AG09309 (cell line): ENCODE measurements at regions not wholly inside any gene's neighbourhood (a gene's known extent, or its start where the extent isn't known, plus 50 kb on each side); places are given as distances from the start of the nearest gene placed in this dataset.
"Not testable (repeated sequence)": the region's sequence is repeated elsewhere in the genome, so short reads cannot be mapped to it uniquely, and the experiment has no call there.

Experiments
- DNase-seq: peaks from one replicate; pipeline ENCODE4 v3.0.0-alpha.2; 2010; ENCODE audit warnings: low read depth
- H3K4me3 ChIP-seq: 2 replicates; pipeline ENCODE4 v1.5.1; 2011; ENCODE audit warnings: mild to moderate bottlenecking, low read depth, low read length, moderate library complexity; ENCODE audit not compliant: control insufficient read depth
- CTCF ChIP-seq: IDR thresholded peaks from 2 replicates; pipeline ENCODE4 v1.5.1; 2011; ENCODE audit warnings: mild to moderate bottlenecking, low read depth, low read length, inconsistent platforms; ENCODE audit not compliant: insufficient read depth, control insufficient read depth; ENCODE audit errors: missing control alignments

- H3K4me3 ChIP-seq, DNase-seq: not testable (repeated sequence)
These were observed 185.9 kb upstream of the ZNF644 start for GRCh38 chr1:91207691-91208090.

GRCh38 chr1:91204150-91204549, 182.3 kb upstream of the ZNF644 start:
- H3K4me3 ChIP-seq, DNase-seq: not testable (repeated sequence)

- H3K4me3 ChIP-seq: no peak overlapping the region
- TF ChIP-seq CTCF: no peak
- DNase-seq: no peak
These were observed 179.9 kb upstream of the ZNF644 start for GRCh38 chr1:91201694-91202093.

GRCh38 chr1:91201176-91201575, 179.3 kb upstream of the ZNF644 start:
- TF ChIP-seq CTCF: no peak
- no peak overlapping the region for H3K4me3 ChIP-seq
- DNase-seq: no peak

- no peak for TF ChIP-seq CTCF
- no peak for DNase-seq
- no peak overlapping the region for H3K4me3 ChIP-seq
These were observed 178.8 kb upstream of the ZNF644 start for GRCh38 chr1:91200675-91201074.

GRCh38 chr1:91199988-91200387, 178.2 kb upstream of the ZNF644 start:
- no peak for TF ChIP-seq CTCF
- no peak for DNase-seq
- no peak overlapping the region for H3K4me3 ChIP-seq

GRCh38 chr1:91190996-91191395, 169.2 kb upstream of the ZNF644 start:
- no peak for DNase-seq
- no peak for TF ChIP-seq CTCF
- no peak overlapping the region for H3K4me3 ChIP-seq

- no peak for TF ChIP-seq CTCF
- no peak for DNase-seq
- H3K4me3 ChIP-seq: no peak overlapping the region
These were observed 167.3 kb upstream of the ZNF644 start for GRCh38 chr1:91189096-91189495.

GRCh38 chr1:91182807-91183206, 161.0 kb upstream of the ZNF644 start:
- H3K4me3 ChIP-seq, DNase-seq: not testable (repeated sequence)
